Right lobe of liver (tissue), 6 donors: ENCODE measurements at regions not wholly inside any gene's neighbourhood (a gene's known extent, or its start where the extent isn't known, plus 50 kb on each side); places are given as distances from the start of the nearest gene placed in this dataset.

Source experiments
- ATAC-seq, 4 donors: fragments of 200-7000 bp; cut with Tn5 transposase; one replicate each; pipeline ENCODE4 v1.9.1; 2020; ENCODE audit warnings: mild to moderate bottlenecking in 4 of 4, moderate library complexity in 4 of 4
- DNase-seq, 3 donors: peaks; one replicate each; pipeline ENCODE4 v3.0.0-alpha.2; 2020
- H3K27ac ChIP-seq, 3 donors: fragments of 200-600 bp; one replicate each; pipeline ENCODE4 v1.8.0; 2022
- H3K27me3 ChIP-seq, 2 donors: fragments of 200-600 bp; one replicate each; pipeline ENCODE4 v1.8.0; 2022
- H3K36me3 ChIP-seq, 4 donors: fragments of 200-600 bp; sonication (generic) in 1 of 4; one replicate each; pipeline versions ENCODE4 v1.5.1 to v1.8.0; 2017 to 2022; ENCODE audit warnings: control low read depth in 1 of 4
- H3K4me1 ChIP-seq, 4 donors: fragments of 200-600 bp; sonication (generic) in 1 of 4; one replicate each; pipeline versions ENCODE4 v1.5.1 to v1.8.0; 2017 to 2022; ENCODE audit warnings: control low read depth in 1 of 4
- H3K4me3 ChIP-seq, 3 donors: fragments of 200-600 bp; one replicate each; pipeline ENCODE4 v1.8.0; 2022
- H3K9me3 ChIP-seq, 4 donors: fragments of 200-600 bp; sonication (generic) in 1 of 4; one replicate each; pipeline versions ENCODE4 v1.5.1 to v1.8.0; 2017 to 2022; ENCODE audit warnings: control low read depth in 1 of 4
- CTCF ChIP-seq, 4 donors: fragments of 200-600 bp in 3 of 4; fragments of 450-650 bp in 1 of 4; IDR thresholded peaks; one replicate each; pipeline versions ENCODE4 v1.5.1 to v1.8.0; 2016 to 2022; ENCODE audit warnings: antibody characterized with exemption in 4 of 4, mild to moderate bottlenecking in 2 of 4
- POLR2A ChIP-seq: fragments of 450-650 bp; IDR thresholded peaks from one replicate; pipeline ENCODE4 v1.6.1; 2017; ENCODE audit warnings: antibody characterized with exemption, mild to moderate bottlenecking
- WGBS: methylation state at CpG from one replicate; pipeline ENCODE4 v1.1.6; 2018; ENCODE audit warnings: low coverage, low lambda C conversion rate; ENCODE audit not compliant: insufficient coverage; ENCODE audit errors: missing lambda C conversion rate; 5-methylcytosine and 5-hydroxymethylcytosine counted together
- intact Hi-C, 2 donors: fragments of 100-400 bp; cut with DNase I; formaldehyde crosslinking; loops; one replicate each; pipeline versions ENCODE4 v1.11.2 to v1.14.1; 2022
- donor health status: DM: no; HTN: yes; CAD: no.
- donor health status: DM: no; HTN: no; CAD: no.
- donor health status: DM: no; HTN: no; CAD: no.
- donor health status: DM: no; HTN: yes; CAD: no.
- donor health status: DM: no; HTN: yes; CAD: no.

DNA sequence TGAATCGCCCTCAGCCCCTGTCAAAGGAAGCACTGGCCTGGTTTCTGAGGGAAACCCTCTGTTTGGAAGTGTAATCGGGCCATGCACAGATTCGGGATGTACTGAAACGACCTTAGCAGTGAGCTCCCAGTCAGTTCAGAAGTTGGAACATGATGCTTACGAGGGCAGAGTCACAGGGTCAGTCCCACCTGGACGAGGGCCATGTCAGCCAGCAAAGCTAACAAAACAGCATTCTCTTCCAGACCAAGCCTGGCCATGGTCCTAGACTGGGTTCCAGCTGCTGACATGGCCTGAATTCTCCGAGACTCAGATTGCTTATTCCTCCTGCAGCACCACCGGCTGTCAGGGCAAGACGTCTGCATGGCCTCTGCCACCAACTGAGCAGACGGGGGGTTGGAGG, 192.2 kb upstream of the WSCD1 start:
- Histone ChIP-seq H3K36me3 (no peaks in the 10 kb centered on the region), H3K27me3 (no peaks in the 10 kb centered on the region), H3K4me1 (peaks cover 0 to 11% (median 2%) of the 10 kb centered on the region in 4 donors), H3K27ac (no peak overlapping the region), H3K4me3 (no peak overlapping the region), H3K9me3 (no peaks in the 10 kb centered on the region)
- DNase-seq (peak; percentile 84 to 93 (median 88)), ATAC-seq (peak; percentile 79 to 99 (median 96))
- TF ChIP-seq CTCF (IDR thresholded peaks at IDR 0.05) (no peak), POLR2A (no peak)
- WGBS = 24% methylated on average over 3 of the region's 10 CpGs
- intact Hi-C loops = no loop called here

- Histone ChIP-seq H3K27me3 (no peaks in the 10 kb centered on the region), H3K9me3 (no peaks in the 10 kb centered on the region), H3K36me3 (no peaks in the 10 kb centered on the region), H3K27ac (no peak overlapping the region), H3K4me1 (peaks cover 0 to 11% (median 2%) of the 10 kb centered on the region in 4 donors), H3K4me3 (no peak overlapping the region)
- intact Hi-C loops = no loop called here
- WGBS = 36% methylated on average over 5 of the region's 6 CpGs
- TF ChIP-seq CTCF (IDR thresholded peaks at IDR 0.05) (no peak), POLR2A (no peak)
- DNase-seq (no peak), ATAC-seq (no peak)
Observed at GRCh38 chr17:5881849-5882248, 188.3 kb upstream of the WSCD1 start.

- no peak for TF ChIP-seq POLR2A
- TF ChIP-seq CTCF (IDR thresholded peaks at IDR 0.05) = no peak
- DNase-seq (no peak), ATAC-seq (no peak)
- Histone ChIP-seq H3K27me3 (no peaks in the 10 kb centered on the region), H3K4me3 (no peak overlapping the region), H3K4me1 (no peaks in the 10 kb centered on the region), H3K27ac (no peak overlapping the region), H3K36me3 (no peaks in the 10 kb centered on the region), H3K9me3 (no peaks in the 10 kb centered on the region)
- 48% methylated on average over 11 of the region's 13 CpGs for WGBS
- intact Hi-C loops = no loop called here
Observed at GRCh38 chr17:5883775-5884665, 186.2 kb upstream of the WSCD1 start.

- ATAC-seq (no peak), DNase-seq (no peak)
- Histone ChIP-seq H3K27me3 (no peaks in the 10 kb centered on the region), H3K9me3 (no peaks in the 10 kb centered on the region), H3K4me1 (no peaks in the 10 kb centered on the region), H3K36me3 (no peaks in the 10 kb centered on the region), H3K4me3 (no peak overlapping the region), H3K27ac (no peak overlapping the region)
- TF ChIP-seq POLR2A (no peak), CTCF (IDR thresholded peaks at IDR 0.05) (no peak)
- intact Hi-C loops = no loop called here
- 60% methylated on average over 3 of the region's 4 CpGs for WGBS
Observed at GRCh38 chr17:5885336-5885735, 184.8 kb upstream of the WSCD1 start.
